ENCODE measurements at regions not wholly inside any gene's neighbourhood (a gene's known extent, or its start where the extent isn't known, plus 50 kb on each side); places are given as distances from the start of the nearest gene placed in this dataset.

- TF ChIP-seq CTCF (conservative IDR thresholded peaks at IDR 0.05) (no peak), EZH2 (IDR thresholded peaks at IDR 0.05; ENCODE audit: low read depth) (no peak)
Measured at GRCh38 chr4:19930742-19931141, 321.0 kb upstream of the SLIT2 start.

All from PC-9 (cell line).